ENCODE measurements at regions not wholly inside any gene's neighbourhood (a gene's known extent, or its start where the extent isn't known, plus 50 kb on each side); places are given as distances from the start of the nearest gene placed in this dataset.

- Histone ChIP-seq H3K27ac (ENCODE audit: low read depth, low read length) (no peak overlapping the region), H3K27me3 (ENCODE audit: control insufficient read depth in 2 of 2, insufficient read depth in 2 of 2, low read length in 2 of 2) (no peaks in the 10 kb centered on the region), H3K36me3 (ENCODE audit: control insufficient read depth in 2 of 3, insufficient read depth in 3 of 3, low read length in 3 of 3) (no peaks in the 10 kb centered on the region), H3K9me3 (ENCODE audit: control insufficient read depth in 2 of 3, low read length in 3 of 3) (no peaks in the 10 kb centered on the region), H3K4me3 (ENCODE audit: low read length) (no peak overlapping the region), H3K4me1 (ENCODE audit: control insufficient read depth in 2 of 2, insufficient read depth in 2 of 2, low read length in 2 of 2) (no peaks in the 10 kb centered on the region)
- ChIA-PET POLR2A (no interaction called here), CTCF (no interaction called here)
- Mint-ChIP-seq H3K27ac (no peak overlapping the region), H3K4me3 (no peak overlapping the region), H3K9me3 (peaks cover 0 to 7% (median 0%) of the 10 kb centered on the region in 11 donors), H3K4me1 (peaks cover 0 to 9% (median 0%) of the 10 kb centered on the region in 7 donors), H3K36me3 (no peaks in the 10 kb centered on the region), H3K27me3 (peaks cover 0 to 5% (median 0%) of the 10 kb centered on the region in 5 donors)
- intact Hi-C loops (cut with micrococcal nuclease) = no loop called here
- DNase-seq (no peak), ATAC-seq (no peak)
Observed at GRCh38 chr12:90045559-90045958, 336.9 kb upstream of the ATP2B1 start.

GRCh38 chr12:90044069-90044468 is 335.4 kb upstream of the ATP2B1 start:
- ChIA-PET CTCF (no interaction called here), POLR2A (no interaction called here)
- peaks cover 0 to 9% (median 0%) of the 10 kb centered on the region in 7 donors for H3K4me1 Mint-ChIP-seq
- intact Hi-C loops (cut with micrococcal nuclease) = no loop called here
- H3K4me1 ChIP-seq (ENCODE audit: control insufficient read depth in 2 of 2, insufficient read depth in 2 of 2, low read length in 2 of 2) = no peaks in the 10 kb centered on the region
- H3K4me3 Mint-ChIP-seq = no peak overlapping the region
- H3K27ac ChIP-seq (ENCODE audit: low read depth, low read length) = no peak overlapping the region
- no peak overlapping the region for H3K27ac Mint-ChIP-seq
- H3K36me3 ChIP-seq (ENCODE audit: control insufficient read depth in 2 of 3, insufficient read depth in 3 of 3, low read length in 3 of 3) = no peaks in the 10 kb centered on the region
- ATAC-seq (no peak), DNase-seq (no peak)
- peaks cover 0 to 5% (median 0%) of the 10 kb centered on the region in 5 donors for H3K27me3 Mint-ChIP-seq
- H3K9me3 Mint-ChIP-seq = peaks cover 0 to 7% (median 0%) of the 10 kb centered on the region in 11 donors
- H3K27me3 ChIP-seq (ENCODE audit: control insufficient read depth in 2 of 2, insufficient read depth in 2 of 2, low read length in 2 of 2) = no peaks in the 10 kb centered on the region
- no peaks in the 10 kb centered on the region for H3K9me3 ChIP-seq (ENCODE audit: control insufficient read depth in 2 of 3, low read length in 3 of 3)
- no peaks in the 10 kb centered on the region for H3K36me3 Mint-ChIP-seq
- H3K4me3 ChIP-seq (ENCODE audit: low read length) = no peak overlapping the region

- ChIA-PET POLR2A (interaction anchor here (0.5 kb wide), 1 partner anchor 338 kb away, joined by 3 read pairs; no protein-coding TSS in a partner anchor), CTCF (no interaction called here)
- no peak overlapping the region for H3K27ac Mint-ChIP-seq
- no peak for ATAC-seq
- no peaks in the 10 kb centered on the region for H3K27me3 ChIP-seq (ENCODE audit: control insufficient read depth in 2 of 2, insufficient read depth in 2 of 2, low read length in 2 of 2)
- H3K9me3 Mint-ChIP-seq = peaks cover 0 to 7% (median 0%) of the 10 kb centered on the region in 11 donors
- H3K4me3 Mint-ChIP-seq = no peak overlapping the region
- no peaks in the 10 kb centered on the region for H3K36me3 ChIP-seq (ENCODE audit: control insufficient read depth in 2 of 3, insufficient read depth in 3 of 3, low read length in 3 of 3)
- intact Hi-C loops (cut with micrococcal nuclease) = no loop called here
- H3K27me3 Mint-ChIP-seq = peaks cover 0 to 5% (median 0%) of the 10 kb centered on the region in 5 donors
- no peak for DNase-seq
- no peak overlapping the region for H3K4me3 ChIP-seq (ENCODE audit: low read length)
- no peaks in the 10 kb centered on the region for H3K4me1 ChIP-seq (ENCODE audit: control insufficient read depth in 2 of 2, insufficient read depth in 2 of 2, low read length in 2 of 2)
- H3K4me1 Mint-ChIP-seq = peaks cover 0 to 9% (median 0%) of the 10 kb centered on the region in 7 donors
- H3K9me3 ChIP-seq (ENCODE audit: control insufficient read depth in 2 of 3, low read length in 3 of 3) = no peaks in the 10 kb centered on the region
- no peaks in the 10 kb centered on the region for H3K36me3 Mint-ChIP-seq
- no peak overlapping the region for H3K27ac ChIP-seq (ENCODE audit: low read depth, low read length)
Observed at GRCh38 chr12:90042920-90043641, 334.4 kb upstream of the ATP2B1 start.

GRCh38 chr12:90038289-90038688 is 329.7 kb upstream of the ATP2B1 start:
- ChIA-PET POLR2A (no interaction called here), CTCF (no interaction called here)
- Mint-ChIP-seq H3K4me1 (peaks cover 5 to 14% (median 12%) of the 10 kb centered on the region in 7 donors), H3K36me3 (peaks cover 0 to 12% (median 0%) of the 10 kb centered on the region in 5 donors), H3K9me3 (peaks cover 0 to 16% (median 0%) of the 10 kb centered on the region in 11 donors), H3K4me3 (no peak overlapping the region), H3K27me3 (peaks cover 0 to 5% (median 0%) of the 10 kb centered on the region in 5 donors), H3K27ac (no peak overlapping the region)
- ATAC-seq (no peak), DNase-seq (no peak)
- intact Hi-C loops (cut with micrococcal nuclease) = no loop called here
- Histone ChIP-seq H3K27me3 (ENCODE audit: control insufficient read depth in 2 of 2, insufficient read depth in 2 of 2, low read length in 2 of 2) (no peaks in the 10 kb centered on the region), H3K27ac (ENCODE audit: low read depth, low read length) (no peak overlapping the region), H3K4me3 (ENCODE audit: low read length) (no peak overlapping the region), H3K9me3 (ENCODE audit: control insufficient read depth in 2 of 3, low read length in 3 of 3) (no peaks in the 10 kb centered on the region), H3K4me1 (ENCODE audit: control insufficient read depth in 2 of 2, insufficient read depth in 2 of 2, low read length in 2 of 2) (no peaks in the 10 kb centered on the region), H3K36me3 (ENCODE audit: control insufficient read depth in 2 of 3, insufficient read depth in 3 of 3, low read length in 3 of 3) (no peaks in the 10 kb centered on the region)

GRCh38 chr12:90037740-90038139 is 329.1 kb upstream of the ATP2B1 start:
- no peak for ATAC-seq
- peaks cover 5 to 14% (median 11%) of the 10 kb centered on the region in 7 donors for H3K4me1 Mint-ChIP-seq
- no peaks in the 10 kb centered on the region for H3K9me3 ChIP-seq (ENCODE audit: control insufficient read depth in 2 of 3, low read length in 3 of 3)
- H3K27ac ChIP-seq (ENCODE audit: low read depth, low read length) = no peak overlapping the region
- H3K36me3 ChIP-seq (ENCODE audit: control insufficient read depth in 2 of 3, insufficient read depth in 3 of 3, low read length in 3 of 3) = no peaks in the 10 kb centered on the region
- intact Hi-C loops (cut with micrococcal nuclease) = no loop called here
- no peak overlapping the region for H3K27ac Mint-ChIP-seq
- no peaks in the 10 kb centered on the region for H3K27me3 ChIP-seq (ENCODE audit: control insufficient read depth in 2 of 2, insufficient read depth in 2 of 2, low read length in 2 of 2)
- no peak overlapping the region for H3K4me3 Mint-ChIP-seq
- ChIA-PET POLR2A (no interaction called here), CTCF (no interaction called here)
- H3K27me3 Mint-ChIP-seq = peaks cover 0 to 5% (median 0%) of the 10 kb centered on the region in 5 donors
- H3K4me1 ChIP-seq (ENCODE audit: control insufficient read depth in 2 of 2, insufficient read depth in 2 of 2, low read length in 2 of 2) = no peaks in the 10 kb centered on the region
- H3K36me3 Mint-ChIP-seq = peaks cover 0 to 12% (median 0%) of the 10 kb centered on the region in 5 donors
- no peak for DNase-seq
- H3K4me3 ChIP-seq (ENCODE audit: low read length) = no peak overlapping the region
- H3K9me3 Mint-ChIP-seq = peaks cover 0 to 17% (median 0%) of the 10 kb centered on the region in 11 donors

GRCh38 chr12:90036637-90037036 is 328.0 kb upstream of the ATP2B1 start:
- Mint-ChIP-seq H3K4me1 (peaks cover 5 to 14% (median 11%) of the 10 kb centered on the region in 7 donors), H3K4me3 (no peak overlapping the region), H3K27ac (no peak overlapping the region), H3K9me3 (peaks cover 0 to 17% (median 0%) of the 10 kb centered on the region in 11 donors), H3K27me3 (no peaks in the 10 kb centered on the region), H3K36me3 (peaks cover 0 to 12% (median 0%) of the 10 kb centered on the region in 5 donors)
- Histone ChIP-seq H3K27ac (ENCODE audit: low read depth, low read length) (no peak overlapping the region), H3K4me1 (ENCODE audit: control insufficient read depth in 2 of 2, insufficient read depth in 2 of 2, low read length in 2 of 2) (no peaks in the 10 kb centered on the region), H3K4me3 (ENCODE audit: low read length) (no peak overlapping the region), H3K9me3 (ENCODE audit: control insufficient read depth in 2 of 3, low read length in 3 of 3) (no peaks in the 10 kb centered on the region), H3K27me3 (ENCODE audit: control insufficient read depth in 2 of 2, insufficient read depth in 2 of 2, low read length in 2 of 2) (no peaks in the 10 kb centered on the region), H3K36me3 (ENCODE audit: control insufficient read depth in 2 of 3, insufficient read depth in 3 of 3, low read length in 3 of 3) (no peaks in the 10 kb centered on the region)
- intact Hi-C loops (cut with micrococcal nuclease) = no loop called here
- POLR2A ChIA-PET = no interaction called here
- DNase-seq (no peak), ATAC-seq (no peak)
- CTCF ChIA-PET = no interaction called here

GRCh38 chr12:90030726-90031125 is 322.1 kb upstream of the ATP2B1 start:
- Mint-ChIP-seq H3K9me3 (peaks cover 0 to 10% (median 0%) of the 10 kb centered on the region in 11 donors), H3K27me3 (no peaks in the 10 kb centered on the region), H3K36me3 (peaks cover 0 to 5% (median 0%) of the 10 kb centered on the region in 5 donors), H3K27ac (no peak overlapping the region), H3K4me1 (peaks cover 0 to 14% (median 11%) of the 10 kb centered on the region in 7 donors), H3K4me3 (no peak overlapping the region)
- Histone ChIP-seq H3K4me3 (ENCODE audit: low read length) (no peak overlapping the region), H3K27ac (ENCODE audit: low read depth, low read length) (no peak overlapping the region), H3K9me3 (ENCODE audit: control insufficient read depth in 2 of 3, low read length in 3 of 3) (no peaks in the 10 kb centered on the region), H3K36me3 (ENCODE audit: control insufficient read depth in 2 of 3, insufficient read depth in 3 of 3, low read length in 3 of 3) (no peaks in the 10 kb centered on the region), H3K4me1 (ENCODE audit: control insufficient read depth in 2 of 2, insufficient read depth in 2 of 2, low read length in 2 of 2) (peaks cover 0 to 3% of the 10 kb centered on the region in 2 donors), H3K27me3 (ENCODE audit: control insufficient read depth in 2 of 2, insufficient read depth in 2 of 2, low read length in 2 of 2) (no peaks in the 10 kb centered on the region)
- ChIA-PET CTCF (interaction anchor here (1.3 kb wide), 1 partner anchor 12 kb away, joined by 3 read pairs; no protein-coding TSS in a partner anchor), POLR2A (no interaction called here)
- no peak for DNase-seq
- ATAC-seq = no peak
- intact Hi-C loops (cut with micrococcal nuclease) = no loop called here

All from naive thymus-derived CD4-positive, alpha-beta T cell (primary cell).